ENCODE measurements at regions not wholly inside any gene's neighbourhood (a gene's known extent, or its start where the extent isn't known, plus 50 kb on each side); places are given as distances from the start of the nearest gene placed in this dataset.

DNA sequence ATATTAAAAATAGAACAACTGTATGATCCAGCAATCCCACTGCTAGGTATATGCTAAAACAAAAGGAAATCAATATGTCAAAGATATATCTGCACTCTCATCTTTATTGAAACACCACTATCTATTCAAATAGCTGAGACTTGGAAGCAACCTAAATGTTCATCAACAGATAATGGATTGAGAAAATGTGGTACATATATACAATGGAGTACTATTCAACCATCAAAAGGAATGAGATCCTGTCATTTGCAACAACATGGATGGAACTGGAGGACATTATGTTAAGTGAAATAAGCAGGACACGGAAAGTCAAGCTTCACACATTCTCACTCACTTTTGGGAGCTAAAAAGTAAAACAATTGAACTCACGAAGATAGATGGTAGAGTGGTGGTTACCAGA is 610.1 kb upstream of the SEMA3D start:
- TF ChIP-seq, protein P1, sequence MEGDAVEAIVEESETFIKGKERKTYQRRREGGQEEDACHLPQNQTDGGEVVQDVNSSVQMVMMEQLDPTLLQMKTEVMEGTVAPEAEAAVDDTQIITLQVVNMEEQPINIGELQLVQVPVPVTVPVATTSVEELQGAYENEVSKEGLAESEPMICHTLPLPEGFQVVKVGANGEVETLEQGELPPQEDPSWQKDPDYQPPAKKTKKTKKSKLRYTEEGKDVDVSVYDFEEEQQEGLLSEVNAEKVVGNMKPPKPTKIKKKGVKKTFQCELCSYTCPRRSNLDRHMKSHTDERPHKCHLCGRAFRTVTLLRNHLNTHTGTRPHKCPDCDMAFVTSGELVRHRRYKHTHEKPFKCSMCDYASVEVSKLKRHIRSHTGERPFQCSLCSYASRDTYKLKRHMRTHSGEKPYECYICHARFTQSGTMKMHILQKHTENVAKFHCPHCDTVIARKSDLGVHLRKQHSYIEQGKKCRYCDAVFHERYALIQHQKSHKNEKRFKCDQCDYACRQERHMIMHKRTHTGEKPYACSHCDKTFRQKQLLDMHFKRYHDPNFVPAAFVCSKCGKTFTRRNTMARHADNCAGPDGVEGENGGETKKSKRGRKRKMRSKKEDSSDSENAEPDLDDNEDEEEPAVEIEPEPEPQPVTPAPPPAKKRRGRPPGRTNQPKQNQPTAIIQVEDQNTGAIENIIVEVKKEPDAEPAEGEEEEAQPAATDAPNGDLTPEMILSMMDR (conservative IDR thresholded peaks at IDR 0.05 in 1 of 2, IDR thresholded peaks at IDR 0.05 in 1 of 2; ENCODE audit: low read depth in 1 of 2, low read length in 2 of 2) = no peak
- no peak for TF ChIP-seq EZH2 (IDR thresholded peaks at IDR 0.05; ENCODE audit: low read length, missing control alignments)
